ENCODE measurements at regions not wholly inside any gene's neighbourhood (a gene's known extent, or its start where the extent isn't known, plus 50 kb on each side); places are given as distances from the start of the nearest gene placed in this dataset.

GRCh38 chr9:20144197-20144596 lies 355.4 kb upstream of the SLC24A2 start:
- TF ChIP-seq ASH2L (IDR thresholded peaks at IDR 0.05; ENCODE audit: low read length) (no peak), ZNF274 (IDR thresholded peaks at IDR 0.05; ENCODE audit: borderline replicate concordance, extremely low read depth, low read length) (no peak), YY1 (IDR thresholded peaks at IDR 0.05; ENCODE audit: low read depth, low read length) (no peak), ATF3 (IDR thresholded peaks at IDR 0.05; ENCODE audit: insufficient read depth, low read depth, low read length) (no peak), KDM4A (IDR thresholded peaks at IDR 0.05; ENCODE audit: low read depth, low read length, severe bottlenecking) (no peak), POLR2AphosphoS5 (IDR thresholded peaks at IDR 0.05; ENCODE audit: low read depth, low read length) (no peak), SAP30 (IDR thresholded peaks at IDR 0.05; ENCODE audit: insufficient read depth, insufficient replicate concordance, low read length) (no peak), FOSL1 (IDR thresholded peaks at IDR 0.05; ENCODE audit: insufficient read depth, low read depth, low read length) (no peak), SP4 (IDR thresholded peaks at IDR 0.05; ENCODE audit: low read length) (no peak), SIRT6 (IDR thresholded peaks at IDR 0.05; ENCODE audit: low read length) (no peak), BACH1 (IDR thresholded peaks at IDR 0.05; ENCODE audit: low read length) (no peak), JUN (IDR thresholded peaks at IDR 0.05; ENCODE audit: low read depth, low read length) (no peak), RBBP5 (IDR thresholded peaks at IDR 0.05; ENCODE audit: borderline replicate concordance, low read depth, low read length) (no peak), HDAC6 (IDR thresholded peaks at IDR 0.05; ENCODE audit: low read depth, low read length) (no peak), KDM1A (IDR thresholded peaks at IDR 0.05; ENCODE audit: borderline replicate concordance, low read length) (no peak)
- no peak overlapping the region for H3K9ac ChIP-seq (replicated peaks in 1 of 4; ENCODE audit: extremely low read depth in 1 of 4, low read depth in 3 of 4, low read length in 3 of 4)
- H3K36me3 ChIP-seq (ENCODE audit: control insufficient read depth in 2 of 4, insufficient read depth in 4 of 4, low read length in 3 of 4) = no peaks in the 10 kb centered on the region
- H3K14ac ChIP-seq (ENCODE audit: insufficient read length) = no peak overlapping the region
- no peaks in the 10 kb centered on the region for H3K79me1 ChIP-seq (ENCODE audit: low read depth, low read length)
- H2BK120ac ChIP-seq (replicated peaks; ENCODE audit: low read depth, low read length) = no peak overlapping the region
- H2AK5ac ChIP-seq (ENCODE audit: low read depth, low read length) = no peak overlapping the region
- H3K18ac ChIP-seq (ENCODE audit: extremely low read depth, low read length) = no peak overlapping the region
- no peak for FAIRE-seq
- no peak overlapping the region for H3K4me2 ChIP-seq (ENCODE audit: insufficient read depth in 1 of 2, low read depth in 2 of 2, low read length in 2 of 2)
- CTCF ChIA-PET (ENCODE audit: partially characterized antibody) = interaction anchor here (1.6 kb wide), 1 partner anchor 213 kb away, joined by 4 read pairs; no protein-coding TSS in a partner anchor
- no peak overlapping the region for H2BK5ac ChIP-seq (ENCODE audit: low read depth, low read length)
- POLR2A ChIA-PET (ENCODE audit: partially characterized antibody) = no interaction called here
- WGBS, 2 experiments (ENCODE audit: extremely low coverage in 1 of 2, insufficient coverage in 1 of 2, insufficient read length in 1 of 2, insufficient replicate concordance in 2 of 2, low coverage in 1 of 2, low lambda C conversion rate in 2 of 2, missing lambda C conversion rate in 1 of 2) = 92% methylated on average over 7 of the region's 7 CpGs; no CpG with 5 or more reads in 1 of the 2 experiments
- H3K4me3 ChIP-seq (ENCODE audit: extremely low read depth in 1 of 4, insufficient read depth in 2 of 4, low read depth in 3 of 4, low read length in 4 of 4) = no peak overlapping the region
- H3K27ac ChIP-seq (ENCODE audit: low read depth, low read length) = no peak overlapping the region
- H4K20me1 ChIP-seq (replicated peaks in 1 of 2; ENCODE audit: control insufficient read depth in 1 of 2, insufficient read depth in 2 of 2, low read length in 2 of 2) = no peaks in the 10 kb centered on the region
- H4K8ac ChIP-seq (ENCODE audit: extremely low read depth, insufficient read depth, low read length) = no peak overlapping the region
- no peak overlapping the region for H2BK12ac ChIP-seq (ENCODE audit: low read depth, low read length)
- peaks cover 0 to 9% (median under 1%) of the 10 kb centered on the region in 4 experiments; a peak in 2 of 7 replicates for H3K4me1 ChIP-seq (replicated peaks in 1 of 4; ENCODE audit: control insufficient read depth in 3 of 4, insufficient read depth in 4 of 4, low read length in 3 of 4)
- H3K56ac ChIP-seq (replicated peaks; ENCODE audit: insufficient read length, low read depth, low read length) = no peak overlapping the region
- no peaks in the 10 kb centered on the region for H3K23me2 ChIP-seq (ENCODE audit: low read depth, low read length)
- H4K91ac ChIP-seq (replicated peaks; ENCODE audit: insufficient read length, low read length) = no peak overlapping the region
- H2BK20ac ChIP-seq (ENCODE audit: low read length) = no peak overlapping the region
- H3K9me3 ChIP-seq (ENCODE audit: insufficient read depth in 2 of 2, low read depth in 1 of 2, low read length in 1 of 2) = no peaks in the 10 kb centered on the region
- no peak overlapping the region for H2BK15ac ChIP-seq (ENCODE audit: low read length)
- H3K79me2 ChIP-seq (ENCODE audit: control insufficient read depth in 1 of 2, insufficient read depth in 2 of 2, low read length in 2 of 2) = no peaks in the 10 kb centered on the region
- H4K5ac ChIP-seq (ENCODE audit: insufficient read length, low read depth, low read length) = no peak overlapping the region
- no peak overlapping the region for H3K4ac ChIP-seq (replicated peaks; ENCODE audit: insufficient read length, low read depth, low read length)
- no peak overlapping the region for H3K23ac ChIP-seq (ENCODE audit: insufficient read length)
- no peak for DNase-seq (ENCODE audit: low read depth in 1 of 2, low spot score in 2 of 2)
- no peak overlapping the region; the same call in 1 of the 2 replicates for H2AFZ ChIP-seq (ENCODE audit: low read length)
- no peaks in the 10 kb centered on the region for H3K27me3 ChIP-seq (replicated peaks in 1 of 4; ENCODE audit: control insufficient read depth in 3 of 4, extremely low read depth in 1 of 4, insufficient read depth in 3 of 4, low read length in 3 of 4)

Data from H1 (cell line).